Fibroblast of the aortic adventitia (primary cell): ENCODE measurements at regions not wholly inside any gene's neighbourhood (a gene's known extent, or its start where the extent isn't known, plus 50 kb on each side); places are given as distances from the start of the nearest gene placed in this dataset.

Experiments
- DNase-seq: peaks from one replicate; pipeline ENCODE4 v3.0.0-alpha.2; 2010; ENCODE audit warnings: low read depth
- H3K4me3 ChIP-seq: 2 replicates; pipeline ENCODE4 v1.5.1; 2011; ENCODE audit warnings: low read depth, mild to moderate bottlenecking, control low read depth, low read length, moderate library complexity
- CTCF ChIP-seq: IDR thresholded peaks from 2 replicates; pipeline ENCODE4 v1.5.1; 2011; ENCODE audit warnings: mild to moderate bottlenecking, low read length, control low read depth, inconsistent platforms; ENCODE audit not compliant: insufficient read depth

- DNase-seq, result no peak
- TF ChIP-seq CTCF, result no peak
- no peak overlapping the region for H3K4me3 ChIP-seq
Observed at GRCh38 chr5:4725594-4725993, 414.5 kb upstream of the ADAMTS16 start.

DNA sequence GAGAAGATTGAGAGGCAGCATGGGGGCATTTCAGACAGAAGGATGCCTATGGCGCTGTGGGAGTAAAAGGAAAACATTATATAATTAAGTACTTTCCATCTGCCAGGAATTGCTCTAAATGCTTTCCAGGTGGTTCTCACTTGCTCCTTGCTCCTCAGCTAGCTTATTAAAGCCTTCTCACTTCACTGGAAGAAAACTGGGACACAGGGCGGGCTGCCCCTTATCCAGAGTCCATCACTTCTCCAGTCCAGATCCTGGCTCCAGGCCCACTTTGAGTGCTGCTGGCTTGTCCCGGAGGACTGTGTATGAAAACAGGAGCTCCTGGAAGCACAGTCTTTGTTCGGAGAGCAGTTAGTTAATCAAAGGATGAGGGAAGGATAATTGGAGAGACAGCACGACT, 409.9 kb upstream of the ADAMTS16 start:
- no peak overlapping the region for H3K4me3 ChIP-seq
- DNase-seq, result no peak
- no peak for TF ChIP-seq CTCF

- H3K4me3 ChIP-seq, result no peak overlapping the region
- no peak for TF ChIP-seq CTCF
- DNase-seq, result no peak
Observed at GRCh38 chr5:4734348-4734747, 405.8 kb upstream of the ADAMTS16 start.

DNA sequence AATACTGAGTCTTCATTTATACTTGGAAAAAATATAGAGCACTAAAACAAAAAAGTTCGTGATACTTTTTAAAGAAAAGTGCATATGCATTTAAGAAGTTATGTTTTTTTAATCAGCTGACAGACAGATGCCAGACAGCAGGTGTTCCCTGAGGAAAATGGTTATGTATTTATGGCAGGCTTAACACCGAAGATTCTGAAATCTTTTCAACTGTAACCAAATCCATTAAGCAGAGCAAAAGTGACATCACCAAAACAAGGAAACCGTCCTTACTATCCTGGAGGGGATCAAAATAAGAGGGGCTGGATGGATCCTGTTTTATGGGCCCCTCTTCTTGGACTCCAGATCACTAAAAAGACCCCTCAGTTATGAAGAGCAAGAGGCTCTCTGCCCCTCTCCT, 404.9 kb upstream of the ADAMTS16 start:
- DNase-seq, result no peak
- H3K4me3 ChIP-seq, result no peak overlapping the region
- TF ChIP-seq CTCF, result no peak

DNA sequence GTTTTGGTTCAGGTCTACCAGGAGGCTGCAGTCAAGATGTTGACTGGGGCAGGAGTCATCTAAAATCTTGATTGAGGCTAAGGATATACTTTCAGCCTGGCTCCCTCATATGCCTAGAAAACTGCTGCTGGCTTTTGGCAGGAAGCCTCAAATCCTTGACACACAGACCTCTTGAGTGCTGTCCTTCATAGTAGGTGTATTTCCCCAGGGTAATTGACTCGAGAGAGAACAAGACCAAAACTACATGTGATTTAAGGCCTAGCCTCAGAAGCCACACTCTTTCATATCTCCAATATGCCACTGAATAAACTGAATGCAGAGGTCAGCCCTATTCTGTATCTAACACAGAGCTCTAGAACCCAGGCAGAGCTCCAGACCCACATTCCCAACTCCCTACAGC, 402.3 kb upstream of the ADAMTS16 start:
- H3K4me3 ChIP-seq, result no peak overlapping the region
- no peak for DNase-seq
- TF ChIP-seq CTCF, result no peak

DNA sequence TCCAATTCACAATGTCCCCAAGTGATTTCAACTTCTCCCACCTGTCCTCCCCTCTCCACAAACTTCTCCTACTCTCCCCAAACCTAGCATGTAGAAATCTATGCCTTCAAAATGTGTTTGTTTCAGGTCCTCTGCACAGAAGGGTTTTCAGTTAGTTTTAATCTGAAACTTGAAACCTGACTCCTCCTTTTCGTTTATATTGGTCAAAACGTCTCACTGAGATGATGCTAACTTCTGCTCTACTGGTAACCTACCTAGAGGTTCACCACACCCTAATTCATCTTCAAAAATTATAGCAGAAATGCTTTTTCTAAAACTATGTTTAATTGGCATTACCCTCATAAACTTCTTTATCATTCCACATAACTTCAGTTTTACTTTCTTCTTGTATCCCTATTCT, 401.8 kb upstream of the ADAMTS16 start:
- no peak for DNase-seq
- no peak for TF ChIP-seq CTCF
- no peak overlapping the region for H3K4me3 ChIP-seq

GRCh38 chr5:4740156-4740555, 400.0 kb upstream of the ADAMTS16 start:
- no peak for DNase-seq
- H3K4me3 ChIP-seq, result no peak overlapping the region
- no peak for TF ChIP-seq CTCF
